ENCODE measurements at regions not wholly inside any gene's neighbourhood (a gene's known extent, or its start where the extent isn't known, plus 50 kb on each side); places are given as distances from the start of the nearest gene placed in this dataset.

GRCh38 chr5:2260211-2261003 lies 377.7 kb upstream of the IRX4 start:
- Histone ChIP-seq H3K4me1 (ENCODE audit: control insufficient read depth, insufficient read depth, low read length, unreplicated experiment) (no peaks in the 10 kb centered on the region), H3K36me3 (ENCODE audit: insufficient read depth, low read length) (no peaks in the 10 kb centered on the region), H3K27me3 (ENCODE audit: insufficient read depth, low read length) (no peaks in the 10 kb centered on the region), H3K27ac (ENCODE audit: low read depth, low read length) (no peak overlapping the region), H3K79me2 (ENCODE audit: control insufficient read depth, insufficient read depth, low read length, unreplicated experiment) (no peaks in the 10 kb centered on the region), H2AFZ (ENCODE audit: low read length, unreplicated experiment) (no peak overlapping the region), H3K4me3 (ENCODE audit: low read depth, low read length) (no peak overlapping the region)

- Histone ChIP-seq H3K4me3 (ENCODE audit: low read depth, low read length) (no peak overlapping the region), H3K4me1 (ENCODE audit: control insufficient read depth, insufficient read depth, low read length, unreplicated experiment) (no peaks in the 10 kb centered on the region), H3K27ac (ENCODE audit: low read depth, low read length) (no peak overlapping the region), H3K27me3 (ENCODE audit: insufficient read depth, low read length) (no peaks in the 10 kb centered on the region), H2AFZ (ENCODE audit: low read length, unreplicated experiment) (no peak overlapping the region), H3K36me3 (ENCODE audit: insufficient read depth, low read length) (no peaks in the 10 kb centered on the region), H3K79me2 (ENCODE audit: control insufficient read depth, insufficient read depth, low read length, unreplicated experiment) (no peaks in the 10 kb centered on the region)
These were observed 376.9 kb upstream of the IRX4 start for GRCh38 chr5:2259494-2260107.

- no peaks in the 10 kb centered on the region for H3K36me3 ChIP-seq (ENCODE audit: insufficient read depth, low read length)
- H3K27me3 ChIP-seq (ENCODE audit: insufficient read depth, low read length) = no peaks in the 10 kb centered on the region
- H2AFZ ChIP-seq (ENCODE audit: low read length, unreplicated experiment) = no peak overlapping the region
- no peak overlapping the region for H3K27ac ChIP-seq (ENCODE audit: low read depth, low read length)
- no peaks in the 10 kb centered on the region for H3K79me2 ChIP-seq (ENCODE audit: control insufficient read depth, insufficient read depth, low read length, unreplicated experiment)
- H3K4me1 ChIP-seq (ENCODE audit: control insufficient read depth, insufficient read depth, low read length, unreplicated experiment) = no peaks in the 10 kb centered on the region
- H3K4me3 ChIP-seq (ENCODE audit: low read depth, low read length) = no peak overlapping the region
These were observed 376.1 kb upstream of the IRX4 start for GRCh38 chr5:2258861-2259260.

GRCh38 chr5:2257326-2258244 lies 374.9 kb upstream of the IRX4 start:
- peaks cover under 1% of the 10 kb centered on the region; the same call in 1 of the 2 replicates for H3K27me3 ChIP-seq (ENCODE audit: insufficient read depth, low read length)
- H2AFZ ChIP-seq (ENCODE audit: low read length, unreplicated experiment) = no peak overlapping the region
- H3K4me1 ChIP-seq (ENCODE audit: control insufficient read depth, insufficient read depth, low read length, unreplicated experiment) = no peaks in the 10 kb centered on the region
- no peak overlapping the region for H3K4me3 ChIP-seq (ENCODE audit: low read depth, low read length)
- no peak overlapping the region for H3K27ac ChIP-seq (ENCODE audit: low read depth, low read length)
- no peaks in the 10 kb centered on the region for H3K79me2 ChIP-seq (ENCODE audit: control insufficient read depth, insufficient read depth, low read length, unreplicated experiment)
- no peaks in the 10 kb centered on the region for H3K36me3 ChIP-seq (ENCODE audit: insufficient read depth, low read length)

- Histone ChIP-seq H3K36me3 (ENCODE audit: insufficient read depth, low read length) (no peaks in the 10 kb centered on the region), H3K79me2 (ENCODE audit: control insufficient read depth, insufficient read depth, low read length, unreplicated experiment) (no peaks in the 10 kb centered on the region), H3K4me3 (ENCODE audit: low read depth, low read length) (no peak overlapping the region), H3K27ac (ENCODE audit: low read depth, low read length) (no peak overlapping the region), H3K4me1 (ENCODE audit: control insufficient read depth, insufficient read depth, low read length, unreplicated experiment) (no peaks in the 10 kb centered on the region), H3K27me3 (ENCODE audit: insufficient read depth, low read length) (peaks cover 3% of the 10 kb centered on the region; the same call in 1 of the 2 replicates), H2AFZ (ENCODE audit: low read length, unreplicated experiment) (no peak overlapping the region)
These were observed 374.1 kb upstream of the IRX4 start for GRCh38 chr5:2256691-2257280.

- H3K27me3 ChIP-seq (ENCODE audit: insufficient read depth, low read length) = peaks cover 3% of the 10 kb centered on the region; the same call in 1 of the 2 replicates
- H2AFZ ChIP-seq (ENCODE audit: low read length, unreplicated experiment) = no peak overlapping the region
- no peak overlapping the region for H3K27ac ChIP-seq (ENCODE audit: low read depth, low read length)
- no peaks in the 10 kb centered on the region for H3K4me1 ChIP-seq (ENCODE audit: control insufficient read depth, insufficient read depth, low read length, unreplicated experiment)
- H3K4me3 ChIP-seq (ENCODE audit: low read depth, low read length) = no peak overlapping the region
- no peaks in the 10 kb centered on the region for H3K79me2 ChIP-seq (ENCODE audit: control insufficient read depth, insufficient read depth, low read length, unreplicated experiment)
- H3K36me3 ChIP-seq (ENCODE audit: insufficient read depth, low read length) = no peaks in the 10 kb centered on the region
These were observed 373.4 kb upstream of the IRX4 start for GRCh38 chr5:2255915-2256690.

GRCh38 chr5:2254880-2255750 lies 372.4 kb upstream of the IRX4 start:
- peaks cover 3% of the 10 kb centered on the region; the same call in 1 of the 2 replicates for H3K27me3 ChIP-seq (ENCODE audit: insufficient read depth, low read length)

GRCh38 chr5:2254406-2254805 lies 371.7 kb upstream of the IRX4 start:
- H3K4me3 ChIP-seq (ENCODE audit: low read depth, low read length) = no peak overlapping the region
- H3K79me2 ChIP-seq (ENCODE audit: control insufficient read depth, insufficient read depth, low read length, unreplicated experiment) = no peaks in the 10 kb centered on the region
- no peak overlapping the region for H3K27ac ChIP-seq (ENCODE audit: low read depth, low read length)
- H3K36me3 ChIP-seq (ENCODE audit: insufficient read depth, low read length) = no peaks in the 10 kb centered on the region
- peaks cover 3% of the 10 kb centered on the region; the same call in 1 of the 2 replicates for H3K27me3 ChIP-seq (ENCODE audit: insufficient read depth, low read length)
- H2AFZ ChIP-seq (ENCODE audit: low read length, unreplicated experiment) = no peak overlapping the region
- no peaks in the 10 kb centered on the region for H3K4me1 ChIP-seq (ENCODE audit: control insufficient read depth, insufficient read depth, low read length, unreplicated experiment)

More at GRCh38 chr5:2254880-2255750, 372.4 kb upstream of the IRX4 start:
- no peaks in the 10 kb centered on the region for H3K36me3 ChIP-seq (ENCODE audit: insufficient read depth, low read length)
- no peak overlapping the region for H2AFZ ChIP-seq (ENCODE audit: low read length, unreplicated experiment)
- H3K4me1 ChIP-seq (ENCODE audit: control insufficient read depth, insufficient read depth, low read length, unreplicated experiment) = no peaks in the 10 kb centered on the region
- no peaks in the 10 kb centered on the region for H3K79me2 ChIP-seq (ENCODE audit: control insufficient read depth, insufficient read depth, low read length, unreplicated experiment)
- H3K27ac ChIP-seq (ENCODE audit: low read depth, low read length) = no peak overlapping the region
- no peak overlapping the region for H3K4me3 ChIP-seq (ENCODE audit: low read depth, low read length)
